Uterus (tissue), 2 donors: ENCODE measurements at regions not wholly inside any gene's neighbourhood (a gene's known extent, or its start where the extent isn't known, plus 50 kb on each side); places are given as distances from the start of the nearest gene placed in this dataset.

Source experiments
- POLR2A ChIP-seq, 2 donors: fragments of 450-650 bp; IDR thresholded peaks; one replicate each; pipeline ENCODE4 v1.6.1; 2016; ENCODE audit warnings: antibody characterized with exemption in 2 of 2, mild to moderate bottlenecking in 1 of 2, moderate library complexity in 1 of 2
- TF ChIP-seq, protein P1 (sequence below), 4 experiments: fragments of 200-600 bp in 2 of 4; fragments of 450-650 bp in 2 of 4; sonication (generic) in 2 of 4; IDR thresholded peaks; one replicate each; pipeline ENCODE4 v1.5.1; 2016 to 2019; ENCODE audit warnings: antibody characterized with exemption in 4 of 4, mild to moderate bottlenecking in 2 of 4, moderate library complexity in 1 of 4

DNA sequence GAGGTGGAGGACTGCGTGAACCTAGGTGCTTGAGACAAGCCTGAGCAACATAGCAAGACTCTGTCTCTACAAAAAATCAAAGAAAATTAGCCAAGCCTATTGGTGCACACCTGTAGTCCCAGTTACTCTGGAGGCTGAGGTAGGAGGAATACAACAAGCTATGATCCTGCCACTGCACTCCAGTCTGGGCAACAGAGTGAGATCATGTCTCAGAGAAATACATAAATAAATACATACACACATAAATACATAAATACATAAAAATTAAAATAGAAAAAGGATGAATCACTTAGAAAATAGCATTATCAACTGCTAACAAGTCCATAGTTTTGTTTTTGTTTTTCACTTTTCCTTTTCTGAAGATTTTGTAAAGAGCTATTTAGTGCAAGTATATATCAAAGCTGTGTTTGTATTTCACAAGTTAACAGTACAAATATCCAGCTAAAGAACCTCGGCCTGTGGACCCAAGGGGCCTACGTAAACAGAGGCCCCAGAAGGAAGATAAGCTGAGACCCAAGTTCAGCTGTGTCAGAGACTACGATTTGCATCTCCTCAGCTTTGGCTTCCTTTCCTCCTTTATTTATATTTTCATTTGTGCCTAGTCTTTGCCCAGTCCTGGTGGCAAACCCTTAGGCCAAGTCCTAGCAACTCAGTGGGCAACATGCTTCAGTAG is 67.1 kb upstream of the ROBO2 start:
- no peak for TF ChIP-seq POLR2A (IDR thresholded peaks at IDR 0.05)
- TF ChIP-seq, protein P1, sequence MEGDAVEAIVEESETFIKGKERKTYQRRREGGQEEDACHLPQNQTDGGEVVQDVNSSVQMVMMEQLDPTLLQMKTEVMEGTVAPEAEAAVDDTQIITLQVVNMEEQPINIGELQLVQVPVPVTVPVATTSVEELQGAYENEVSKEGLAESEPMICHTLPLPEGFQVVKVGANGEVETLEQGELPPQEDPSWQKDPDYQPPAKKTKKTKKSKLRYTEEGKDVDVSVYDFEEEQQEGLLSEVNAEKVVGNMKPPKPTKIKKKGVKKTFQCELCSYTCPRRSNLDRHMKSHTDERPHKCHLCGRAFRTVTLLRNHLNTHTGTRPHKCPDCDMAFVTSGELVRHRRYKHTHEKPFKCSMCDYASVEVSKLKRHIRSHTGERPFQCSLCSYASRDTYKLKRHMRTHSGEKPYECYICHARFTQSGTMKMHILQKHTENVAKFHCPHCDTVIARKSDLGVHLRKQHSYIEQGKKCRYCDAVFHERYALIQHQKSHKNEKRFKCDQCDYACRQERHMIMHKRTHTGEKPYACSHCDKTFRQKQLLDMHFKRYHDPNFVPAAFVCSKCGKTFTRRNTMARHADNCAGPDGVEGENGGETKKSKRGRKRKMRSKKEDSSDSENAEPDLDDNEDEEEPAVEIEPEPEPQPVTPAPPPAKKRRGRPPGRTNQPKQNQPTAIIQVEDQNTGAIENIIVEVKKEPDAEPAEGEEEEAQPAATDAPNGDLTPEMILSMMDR (IDR thresholded peaks at IDR 0.05), result no peak
